ENCODE measurements at regions not wholly inside any gene's neighbourhood (a gene's known extent, or its start where the extent isn't known, plus 50 kb on each side); places are given as distances from the start of the nearest gene placed in this dataset.

DNA sequence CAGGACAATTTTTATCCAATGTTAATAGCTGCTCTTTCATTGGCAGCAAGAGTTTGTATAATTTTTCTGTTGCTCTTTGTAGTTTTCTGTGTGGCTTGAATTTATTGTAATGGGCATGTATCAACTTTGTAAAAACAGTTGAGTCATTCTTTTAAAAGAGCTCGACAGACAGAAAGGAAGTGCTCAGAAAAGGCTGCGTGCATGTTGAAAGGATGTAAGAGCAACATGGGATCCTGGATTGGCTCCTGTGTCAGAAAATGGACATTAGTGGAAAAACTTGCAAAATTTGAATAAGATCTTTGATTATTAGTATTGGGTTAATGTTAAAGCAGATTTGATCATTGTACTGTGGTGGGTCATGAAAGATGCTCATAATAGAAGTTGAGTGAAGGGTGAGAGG is 93.3 kb upstream of the CDC42EP3 start:
- TF ChIP-seq, protein P1, sequence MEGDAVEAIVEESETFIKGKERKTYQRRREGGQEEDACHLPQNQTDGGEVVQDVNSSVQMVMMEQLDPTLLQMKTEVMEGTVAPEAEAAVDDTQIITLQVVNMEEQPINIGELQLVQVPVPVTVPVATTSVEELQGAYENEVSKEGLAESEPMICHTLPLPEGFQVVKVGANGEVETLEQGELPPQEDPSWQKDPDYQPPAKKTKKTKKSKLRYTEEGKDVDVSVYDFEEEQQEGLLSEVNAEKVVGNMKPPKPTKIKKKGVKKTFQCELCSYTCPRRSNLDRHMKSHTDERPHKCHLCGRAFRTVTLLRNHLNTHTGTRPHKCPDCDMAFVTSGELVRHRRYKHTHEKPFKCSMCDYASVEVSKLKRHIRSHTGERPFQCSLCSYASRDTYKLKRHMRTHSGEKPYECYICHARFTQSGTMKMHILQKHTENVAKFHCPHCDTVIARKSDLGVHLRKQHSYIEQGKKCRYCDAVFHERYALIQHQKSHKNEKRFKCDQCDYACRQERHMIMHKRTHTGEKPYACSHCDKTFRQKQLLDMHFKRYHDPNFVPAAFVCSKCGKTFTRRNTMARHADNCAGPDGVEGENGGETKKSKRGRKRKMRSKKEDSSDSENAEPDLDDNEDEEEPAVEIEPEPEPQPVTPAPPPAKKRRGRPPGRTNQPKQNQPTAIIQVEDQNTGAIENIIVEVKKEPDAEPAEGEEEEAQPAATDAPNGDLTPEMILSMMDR (IDR thresholded peaks at IDR 0.05): no peak
- H3K4me3 Mint-ChIP-seq (ENCODE audit: unreplicated experiment): no peak overlapping the region
- H3K4me1 Mint-ChIP-seq (ENCODE audit: unreplicated experiment): peaks cover 65% of the 10 kb centered on the region
- peak overlapping the region; percentile 82 for H3K27ac Mint-ChIP-seq (ENCODE audit: unreplicated experiment)
- no peaks in the 10 kb centered on the region for H3K9me3 Mint-ChIP-seq (ENCODE audit: unreplicated experiment)
- no peaks in the 10 kb centered on the region for H3K36me3 Mint-ChIP-seq (ENCODE audit: unreplicated experiment)
- H3K27me3 Mint-ChIP-seq (ENCODE audit: unreplicated experiment): no peaks in the 10 kb centered on the region
- no peak for DNase-seq (ENCODE audit: extremely low spot score, unreplicated experiment)

DNA sequence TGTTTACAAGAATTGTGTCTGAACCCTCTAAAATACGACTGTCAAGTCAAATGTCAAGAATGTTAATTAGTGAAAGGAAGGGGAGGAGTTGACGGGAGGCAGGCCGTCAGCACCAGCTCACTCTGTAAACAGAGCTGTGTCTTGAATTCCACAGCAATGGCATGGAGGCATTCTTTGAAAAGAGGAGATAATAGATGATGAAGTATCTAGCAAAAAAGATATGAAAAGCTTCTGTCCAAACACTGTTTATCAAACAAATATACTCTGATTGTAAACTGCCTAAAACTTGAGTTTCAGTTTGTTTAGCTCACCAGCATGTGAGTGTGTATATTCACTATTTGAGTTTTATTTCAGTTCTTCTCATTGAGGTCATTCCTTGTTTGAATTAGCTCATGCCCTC is 94.7 kb upstream of the CDC42EP3 start:
- H3K27me3 Mint-ChIP-seq (ENCODE audit: unreplicated experiment): no peaks in the 10 kb centered on the region
- H3K27ac Mint-ChIP-seq (ENCODE audit: unreplicated experiment): peak overlapping the region; percentile 86
- TF ChIP-seq, protein P1 (IDR thresholded peaks at IDR 0.05): no peak
- peaks cover 75% of the 10 kb centered on the region for H3K4me1 Mint-ChIP-seq (ENCODE audit: unreplicated experiment)
- H3K4me3 Mint-ChIP-seq (ENCODE audit: unreplicated experiment): peak overlapping the region; percentile 46
- DNase-seq (ENCODE audit: extremely low spot score, unreplicated experiment): no peak
- H3K36me3 Mint-ChIP-seq (ENCODE audit: unreplicated experiment): no peaks in the 10 kb centered on the region
- no peaks in the 10 kb centered on the region for H3K9me3 Mint-ChIP-seq (ENCODE audit: unreplicated experiment)

DNA sequence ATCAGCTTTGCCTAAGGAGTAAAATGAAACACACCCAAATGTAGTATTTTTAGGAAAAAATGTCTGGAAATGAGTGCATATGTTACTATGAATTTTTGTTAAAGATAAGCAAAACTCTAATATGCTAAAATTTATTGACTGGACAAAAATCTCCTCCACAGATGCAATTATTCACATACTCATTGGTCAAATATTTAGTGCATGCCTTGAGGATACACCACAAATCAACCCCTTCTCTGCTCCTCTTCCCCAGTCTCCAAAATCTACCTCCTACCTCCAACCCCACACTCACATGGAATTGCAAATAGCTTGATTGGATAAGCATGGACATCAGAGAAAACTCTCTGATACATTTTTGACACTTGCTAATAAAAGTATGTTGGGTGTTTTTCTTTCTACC is 95.6 kb upstream of the CDC42EP3 start:
- TF ChIP-seq, protein P1 (IDR thresholded peaks at IDR 0.05): no peak
- Mint-ChIP-seq H3K36me3 (ENCODE audit: unreplicated experiment) (no peaks in the 10 kb centered on the region), H3K4me1 (ENCODE audit: unreplicated experiment) (peaks cover 80% of the 10 kb centered on the region), H3K27me3 (ENCODE audit: unreplicated experiment) (no peaks in the 10 kb centered on the region), H3K9me3 (ENCODE audit: unreplicated experiment) (no peaks in the 10 kb centered on the region), H3K27ac (ENCODE audit: unreplicated experiment) (peak overlapping the region; percentile 88), H3K4me3 (ENCODE audit: unreplicated experiment) (no peak overlapping the region)
- no peak for DNase-seq (ENCODE audit: extremely low spot score, unreplicated experiment)

DNA sequence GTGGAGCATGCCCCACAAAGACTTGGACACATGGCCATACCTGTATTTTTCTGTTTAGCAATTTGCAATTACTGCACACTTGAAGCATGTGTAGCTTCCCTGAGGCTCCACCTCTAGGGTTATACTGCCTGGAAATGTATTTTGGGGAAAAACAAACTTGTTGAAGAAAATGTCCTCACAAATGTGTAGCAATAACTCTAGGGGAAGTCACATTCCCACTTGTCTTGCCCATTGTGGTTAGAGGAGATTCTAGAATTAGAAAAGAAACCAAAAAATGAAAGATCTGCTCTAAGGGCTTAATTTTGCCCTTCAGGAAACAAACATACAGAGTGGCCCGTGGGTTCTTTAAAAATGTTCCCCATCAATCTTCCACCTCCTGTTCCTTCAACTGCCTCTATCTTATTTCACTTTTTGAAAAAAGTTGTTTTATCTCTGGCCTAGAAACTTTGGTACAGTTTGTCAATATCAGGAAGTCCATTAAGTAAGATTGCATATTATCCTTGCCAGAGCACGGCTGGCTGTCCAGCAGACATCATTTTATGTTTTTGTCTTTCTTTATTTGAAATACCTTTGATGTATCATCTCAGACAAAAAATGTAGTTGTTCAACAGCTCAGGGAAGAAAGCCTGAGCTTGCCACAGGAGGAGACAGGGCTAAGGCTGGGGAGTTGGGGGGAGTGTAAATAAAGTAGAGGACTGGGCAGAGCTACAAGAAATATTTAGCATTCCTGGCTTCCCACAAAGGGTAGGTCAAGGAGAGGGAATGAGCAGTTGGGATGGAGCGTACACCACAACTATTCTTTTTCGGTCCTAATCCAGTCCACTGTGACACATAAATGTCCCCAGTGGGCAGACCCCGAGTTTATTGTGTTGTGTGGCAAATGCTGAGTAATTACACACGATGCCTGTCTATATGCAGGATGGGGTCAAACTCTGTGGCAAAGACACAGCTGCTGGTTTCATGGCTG is 96.8 kb upstream of the CDC42EP3 start:
- peak overlapping the region; percentile 88 for H3K27ac Mint-ChIP-seq (ENCODE audit: unreplicated experiment)
- no peaks in the 10 kb centered on the region for H3K36me3 Mint-ChIP-seq (ENCODE audit: unreplicated experiment)
- no peak for DNase-seq (ENCODE audit: extremely low spot score, unreplicated experiment)
- H3K4me1 Mint-ChIP-seq (ENCODE audit: unreplicated experiment): peaks cover 88% of the 10 kb centered on the region
- TF ChIP-seq, protein P1 (IDR thresholded peaks at IDR 0.05): no peak
- peak overlapping the region; percentile 8 for H3K4me3 Mint-ChIP-seq (ENCODE audit: unreplicated experiment)
- H3K9me3 Mint-ChIP-seq (ENCODE audit: unreplicated experiment): no peaks in the 10 kb centered on the region
- H3K27me3 Mint-ChIP-seq (ENCODE audit: unreplicated experiment): no peaks in the 10 kb centered on the region

DNA sequence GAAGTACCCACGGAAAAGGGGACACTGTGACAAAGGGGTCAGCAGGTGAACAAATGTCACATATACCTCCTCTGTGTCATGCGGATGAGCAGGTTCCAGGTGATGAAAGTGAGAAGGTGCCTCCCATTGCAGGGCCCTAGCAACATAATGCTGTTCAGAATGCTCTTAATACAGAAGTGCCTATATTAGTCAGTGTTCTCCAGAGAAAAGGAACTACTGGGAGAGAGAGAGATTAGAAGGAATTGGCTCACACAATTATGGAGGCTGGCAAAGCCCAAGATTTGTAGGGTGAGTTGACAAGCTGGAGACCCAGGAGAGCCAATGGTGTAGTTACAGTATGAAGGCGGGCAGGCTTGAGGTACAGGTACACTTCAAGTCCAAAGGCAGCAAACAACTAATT is 98.1 kb upstream of the CDC42EP3 start:
- no peak for DNase-seq (ENCODE audit: extremely low spot score, unreplicated experiment)
- Mint-ChIP-seq H3K27ac (ENCODE audit: unreplicated experiment) (peak overlapping the region; percentile 88), H3K4me1 (ENCODE audit: unreplicated experiment) (peaks cover 88% of the 10 kb centered on the region)

More for the DNA sequence above, 98.1 kb upstream of the CDC42EP3 start:
- no peaks in the 10 kb centered on the region for H3K36me3 Mint-ChIP-seq (ENCODE audit: unreplicated experiment)
- H3K9me3 Mint-ChIP-seq (ENCODE audit: unreplicated experiment): no peaks in the 10 kb centered on the region
- H3K4me3 Mint-ChIP-seq (ENCODE audit: unreplicated experiment): no peak overlapping the region
- no peaks in the 10 kb centered on the region for H3K27me3 Mint-ChIP-seq (ENCODE audit: unreplicated experiment)
- TF ChIP-seq, protein P1 (IDR thresholded peaks at IDR 0.05): no peak
